Myocyte (in vitro differentiated cells): ENCODE measurements at regions not wholly inside any gene's neighbourhood (a gene's known extent, or its start where the extent isn't known, plus 50 kb on each side); places are given as distances from the start of the nearest gene placed in this dataset.

Experiments
- DNase-seq: peaks from one replicate; pipeline ENCODE4 v3.0.0-alpha.2; 2012; ENCODE audit warnings: low read depth

DNA sequence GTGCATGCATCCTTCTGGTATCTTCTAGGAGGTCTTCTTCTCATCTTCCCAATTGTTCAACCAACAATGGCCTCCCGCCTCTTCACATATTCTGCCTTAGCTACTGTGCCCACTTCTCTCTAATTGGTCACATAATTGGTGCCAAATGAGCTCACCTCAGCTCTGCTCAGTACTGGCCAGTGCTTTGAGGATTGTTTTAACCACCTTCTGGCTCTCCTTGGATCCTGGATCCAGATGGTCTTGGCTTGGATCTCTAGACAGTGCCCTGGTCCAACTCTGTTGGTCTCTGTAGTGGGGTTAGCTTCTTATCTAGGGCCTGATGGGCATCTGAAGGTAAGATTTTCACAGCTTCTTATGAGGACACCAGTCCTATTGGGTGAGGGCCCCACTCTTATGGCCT, 820.8 kb downstream of the TYW1 start:
- no peak for DNase-seq

GRCh38 chr7:67821116-67821515, 824.5 kb downstream of the TYW1 start:
- no peak for DNase-seq

- DNase-seq = no peak
Observed at GRCh38 chr7:67823345-67823744, 826.7 kb downstream of the TYW1 start.

DNA sequence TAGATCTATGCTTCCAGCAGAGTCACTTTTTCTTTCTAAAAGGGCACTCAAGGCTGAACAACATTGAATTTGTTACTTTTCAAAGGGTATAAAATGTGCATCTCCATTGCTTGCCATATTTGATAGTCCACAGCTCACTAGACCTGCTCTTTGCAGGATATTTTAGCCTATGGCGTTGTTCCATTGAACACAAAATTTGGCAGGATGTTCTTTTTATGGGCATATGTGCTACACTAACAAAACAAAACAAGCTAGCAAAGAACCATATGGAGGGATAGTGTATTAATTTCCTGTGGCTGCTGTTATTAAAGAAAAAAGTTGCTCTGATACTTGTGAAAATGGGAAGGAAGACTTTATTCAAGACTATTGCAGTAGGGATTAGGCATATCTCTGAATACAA, 828.7 kb downstream of the TYW1 start:
- DNase-seq = no peak

- no peak for DNase-seq
Observed at GRCh38 chr7:67841896-67842295, 845.3 kb downstream of the TYW1 start.

DNA sequence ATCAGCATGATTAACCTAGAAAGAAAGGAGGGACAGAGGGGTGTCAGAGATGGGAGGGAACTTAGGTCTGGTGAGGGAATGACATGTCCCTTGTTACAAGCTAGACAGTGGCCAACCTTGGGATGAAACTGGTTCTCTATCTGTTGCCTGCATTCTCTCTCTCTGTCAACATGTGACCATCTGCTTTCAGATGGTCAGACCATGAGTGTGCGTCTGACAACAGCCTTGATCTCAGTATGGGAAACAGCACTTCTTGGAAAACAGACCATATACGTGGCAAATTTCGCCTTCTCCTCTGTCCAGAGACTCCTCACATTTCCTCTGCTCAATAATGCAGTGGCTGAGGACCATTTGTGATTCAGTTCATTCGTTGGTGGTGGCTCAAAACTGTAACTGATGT, 845.9 kb downstream of the TYW1 start:
- no peak for DNase-seq

- DNase-seq = no peak
Observed at GRCh38 chr7:67843001-67843565, 846.5 kb downstream of the TYW1 start.

GRCh38 chr7:67843615-67844014, 847.0 kb downstream of the TYW1 start:
- DNase-seq = no peak

- DNase-seq = no peak
Observed at GRCh38 chr7:67847092-67847787, 850.6 kb downstream of the TYW1 start.

DNA sequence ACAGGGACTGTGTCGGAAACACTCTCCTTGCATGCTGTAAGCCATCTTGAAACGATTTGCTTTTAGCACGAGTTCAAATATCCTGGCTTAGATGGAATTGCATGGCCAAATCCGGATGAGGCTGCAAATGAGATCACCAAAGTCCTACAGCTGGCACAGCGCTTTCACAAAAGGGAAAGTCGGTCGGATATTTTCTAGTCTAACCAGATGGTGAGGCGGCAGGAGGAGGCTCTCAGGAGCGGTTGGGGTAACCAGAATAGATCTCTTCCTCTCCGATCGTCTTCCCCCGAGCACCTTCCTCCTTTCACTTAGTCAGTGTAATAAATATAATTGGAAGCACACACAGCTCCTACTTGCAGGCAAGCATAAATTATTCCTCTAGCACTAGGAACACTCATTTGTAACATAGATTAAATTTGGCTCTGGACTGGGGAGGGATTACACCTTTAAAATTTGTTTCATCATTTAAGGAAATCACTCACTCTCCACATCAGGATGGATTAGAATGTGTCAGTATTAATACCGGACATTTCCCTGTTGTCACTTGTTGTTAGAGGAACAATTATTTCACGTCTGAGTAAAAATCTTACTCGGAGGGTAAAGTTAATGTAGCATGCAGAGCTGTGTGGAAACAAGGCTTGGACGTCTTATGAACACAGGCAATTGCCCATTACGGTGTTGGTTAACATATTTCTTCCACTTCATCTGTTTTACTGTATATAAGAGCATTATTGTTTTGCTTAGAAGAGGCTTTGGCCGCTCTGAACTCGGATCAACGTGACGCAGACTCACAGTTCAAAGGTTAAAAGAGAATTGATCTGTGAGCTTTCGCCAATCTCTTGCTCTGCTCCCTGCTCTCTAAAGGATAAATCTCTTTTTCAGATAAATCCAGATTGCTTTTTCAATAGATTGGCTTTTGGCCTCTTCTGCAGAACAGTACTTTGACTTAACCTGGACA, 857.9 kb downstream of the TYW1 start:
- DNase-seq = no peak

GRCh38 chr7:67855322-67855721, 858.7 kb downstream of the TYW1 start:
- no peak for DNase-seq

DNA sequence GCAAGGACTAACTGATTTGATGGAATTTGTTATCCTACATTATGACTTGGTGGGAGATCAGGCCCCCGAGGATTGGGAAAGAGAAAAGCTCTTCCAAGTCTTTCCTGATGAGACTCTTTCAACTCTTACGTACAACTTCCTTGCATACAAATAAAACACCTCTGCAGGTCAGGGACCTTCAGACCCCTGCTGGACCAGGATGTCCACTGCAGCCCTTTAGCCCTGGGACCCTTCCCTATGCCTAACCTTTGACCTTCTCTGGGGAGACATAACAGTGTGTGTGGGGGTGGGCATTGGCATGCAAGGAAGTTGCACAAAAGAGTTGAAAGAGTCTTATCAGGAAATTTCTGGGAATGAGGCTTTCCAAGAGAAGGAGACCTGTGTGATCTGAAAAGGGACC, 859.4 kb downstream of the TYW1 start:
- no peak for DNase-seq

DNA sequence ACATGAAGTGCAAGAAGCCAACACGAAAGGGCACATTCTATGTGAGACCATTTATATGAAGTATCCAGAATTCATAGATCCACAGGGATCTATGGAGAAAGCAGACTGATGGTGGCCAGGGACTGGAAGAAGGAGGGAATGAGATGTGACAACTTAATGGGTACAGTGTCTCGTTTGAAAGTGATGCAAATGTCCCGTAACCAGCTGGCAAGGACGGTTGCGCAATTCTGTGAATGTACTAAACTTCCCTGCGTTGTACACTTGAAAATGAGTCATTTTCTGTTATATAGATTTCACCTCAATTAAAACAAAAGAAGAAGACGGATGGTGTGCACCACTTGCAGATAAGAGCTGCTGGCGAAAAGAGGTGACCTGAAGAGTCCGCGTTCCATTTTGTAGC, 861.1 kb downstream of the TYW1 start:
- no peak for DNase-seq

DNA sequence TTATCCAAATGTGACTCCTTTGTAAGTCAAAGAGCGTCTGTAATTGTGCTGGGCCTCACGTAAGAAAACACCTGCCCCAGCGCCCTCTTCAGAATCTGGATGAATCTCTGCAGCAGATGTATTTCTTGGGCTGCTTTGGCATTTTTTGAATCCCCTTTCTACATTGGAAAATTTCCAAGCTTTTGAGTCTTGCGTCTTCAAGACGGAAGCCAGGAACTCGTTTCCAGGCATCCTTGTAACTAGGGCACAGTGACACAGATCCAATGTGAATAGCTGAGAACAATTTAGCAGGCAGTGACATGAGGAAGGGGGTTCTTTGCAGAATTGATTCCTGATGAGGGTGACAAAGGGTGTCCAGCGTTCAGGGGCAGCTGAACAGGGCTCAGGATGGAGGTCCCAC, 862.3 kb downstream of the TYW1 start:
- DNase-seq = no peak

GRCh38 chr7:67863911-67864310, 867.3 kb downstream of the TYW1 start:
- DNase-seq = no peak

DNA sequence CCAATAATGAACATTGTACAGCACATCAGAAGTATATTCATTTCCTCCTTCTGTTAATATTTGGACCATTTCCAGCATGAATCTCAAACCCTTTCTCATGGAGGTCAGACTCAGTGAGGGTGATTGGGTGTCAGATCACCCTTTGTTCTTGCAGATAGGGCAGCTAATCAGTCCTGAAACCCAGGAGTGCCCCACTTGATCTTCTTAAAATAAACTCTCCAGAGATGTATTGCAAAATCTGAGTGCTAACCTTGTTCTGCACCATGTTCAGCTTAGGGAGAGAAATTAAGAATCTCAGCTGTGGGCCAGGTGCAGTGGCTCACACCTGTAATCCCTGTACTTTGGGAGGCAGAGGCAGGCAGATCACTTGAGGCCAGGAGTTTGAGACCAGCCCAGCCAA, 869.4 kb downstream of the TYW1 start:
- DNase-seq = no peak

DNA sequence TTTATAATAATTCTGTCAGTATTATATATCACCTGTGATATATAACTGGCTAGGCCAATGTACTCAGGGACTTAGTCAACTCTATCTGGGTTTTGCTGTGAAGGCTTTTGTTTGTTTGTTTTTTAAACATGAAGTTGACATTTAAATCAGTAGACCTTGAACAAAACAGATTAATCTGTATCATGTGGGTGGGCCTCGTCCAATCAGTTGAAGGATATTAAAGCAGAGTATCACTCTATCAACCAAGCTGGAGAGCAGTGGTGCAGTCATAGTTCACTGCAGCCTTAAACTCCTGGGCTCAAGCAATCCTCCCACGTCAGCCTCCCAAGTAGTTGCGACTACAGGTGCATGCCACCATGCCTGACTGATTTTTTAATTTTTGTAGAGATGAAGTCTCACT, 870.2 kb downstream of the TYW1 start:
- DNase-seq = no peak

DNA sequence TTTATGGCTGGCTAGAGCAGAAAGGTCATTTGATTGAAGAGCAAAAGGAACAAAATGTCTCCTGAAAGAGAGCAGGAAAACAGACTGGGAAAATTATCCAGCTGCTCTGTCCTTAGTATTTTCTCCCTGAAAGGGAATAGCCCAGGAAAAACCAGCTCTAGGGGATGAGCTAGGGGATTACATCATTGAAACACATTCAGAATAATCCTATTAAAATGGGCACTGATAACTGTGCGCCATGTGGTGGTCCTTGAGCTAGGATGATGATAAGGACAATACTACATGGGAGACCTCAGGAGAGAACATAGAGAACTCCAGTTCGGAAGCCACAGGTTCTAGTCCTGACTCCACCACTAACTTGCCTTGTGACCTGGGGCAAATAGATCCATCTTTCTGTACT, 873.8 kb downstream of the TYW1 start:
- DNase-seq = no peak

DNA sequence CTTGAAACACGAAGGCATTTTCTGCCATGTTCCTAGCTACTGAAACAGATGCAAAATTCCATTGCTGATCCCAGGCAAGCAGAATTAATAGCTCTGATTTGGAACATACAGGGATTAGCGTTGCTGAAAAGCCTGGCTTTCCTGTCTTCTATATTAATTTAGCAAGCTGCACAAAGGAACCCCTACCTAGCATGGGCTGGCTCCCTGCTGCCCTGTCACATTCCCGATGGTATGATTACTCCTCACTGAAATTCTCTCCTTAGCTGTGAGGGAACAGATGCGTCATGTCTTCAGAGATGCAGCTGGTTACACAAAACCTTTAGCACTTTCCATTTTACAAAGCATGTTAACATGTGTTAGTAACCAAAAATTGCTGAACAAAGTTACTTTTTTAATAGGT, 878.9 kb downstream of the TYW1 start:
- DNase-seq = no peak

DNA sequence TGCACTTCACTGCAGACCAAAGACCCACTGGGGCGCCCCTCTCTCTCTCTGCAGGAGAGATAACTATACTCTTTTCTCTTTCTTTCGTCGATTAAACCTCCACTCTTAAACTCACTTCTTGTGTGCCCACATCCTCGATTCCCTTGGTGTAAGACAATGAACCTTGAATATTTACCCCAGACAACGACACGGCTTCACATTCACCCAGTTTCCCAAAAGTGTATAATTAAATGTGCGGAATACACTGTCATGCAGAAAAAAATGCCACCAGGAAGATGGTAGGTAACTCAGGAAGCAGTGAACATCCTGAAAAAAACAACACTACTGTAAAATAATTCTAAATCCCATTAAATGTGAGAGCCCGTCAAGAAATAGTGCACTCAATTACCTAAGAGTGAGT, 882.2 kb downstream of the TYW1 start:
- no peak for DNase-seq

- DNase-seq = no peak
Observed at GRCh38 chr7:67882843-67883242, 886.2 kb downstream of the TYW1 start.

- DNase-seq = no peak
Observed at GRCh38 chr7:67890316-67890715, 893.7 kb downstream of the TYW1 start.
